ENCODE measurements at regions not wholly inside any gene's neighbourhood (a gene's known extent, or its start where the extent isn't known, plus 50 kb on each side); places are given as distances from the start of the nearest gene placed in this dataset.

DNA sequence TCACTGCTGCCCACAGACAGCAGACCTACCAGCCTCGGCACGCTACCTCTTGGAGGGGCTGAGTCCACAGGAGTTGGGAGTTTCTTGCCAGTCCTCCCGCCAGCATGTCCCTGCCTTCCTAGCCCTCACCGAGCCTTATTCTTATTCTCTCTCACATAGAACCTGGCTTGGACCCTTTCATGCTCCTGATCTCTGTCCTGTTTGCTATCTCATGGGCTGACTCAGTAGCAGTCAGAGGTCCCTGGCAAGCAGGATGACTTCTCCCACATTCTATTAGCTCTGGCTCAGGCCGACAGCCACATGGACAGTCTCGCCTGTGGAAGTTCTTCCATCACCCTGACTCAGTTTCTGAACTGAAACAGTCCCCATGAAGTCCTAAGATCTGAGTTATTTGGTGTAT, 79.5 kb upstream of the ADRA1D start:
- TF ChIP-seq, protein P1, sequence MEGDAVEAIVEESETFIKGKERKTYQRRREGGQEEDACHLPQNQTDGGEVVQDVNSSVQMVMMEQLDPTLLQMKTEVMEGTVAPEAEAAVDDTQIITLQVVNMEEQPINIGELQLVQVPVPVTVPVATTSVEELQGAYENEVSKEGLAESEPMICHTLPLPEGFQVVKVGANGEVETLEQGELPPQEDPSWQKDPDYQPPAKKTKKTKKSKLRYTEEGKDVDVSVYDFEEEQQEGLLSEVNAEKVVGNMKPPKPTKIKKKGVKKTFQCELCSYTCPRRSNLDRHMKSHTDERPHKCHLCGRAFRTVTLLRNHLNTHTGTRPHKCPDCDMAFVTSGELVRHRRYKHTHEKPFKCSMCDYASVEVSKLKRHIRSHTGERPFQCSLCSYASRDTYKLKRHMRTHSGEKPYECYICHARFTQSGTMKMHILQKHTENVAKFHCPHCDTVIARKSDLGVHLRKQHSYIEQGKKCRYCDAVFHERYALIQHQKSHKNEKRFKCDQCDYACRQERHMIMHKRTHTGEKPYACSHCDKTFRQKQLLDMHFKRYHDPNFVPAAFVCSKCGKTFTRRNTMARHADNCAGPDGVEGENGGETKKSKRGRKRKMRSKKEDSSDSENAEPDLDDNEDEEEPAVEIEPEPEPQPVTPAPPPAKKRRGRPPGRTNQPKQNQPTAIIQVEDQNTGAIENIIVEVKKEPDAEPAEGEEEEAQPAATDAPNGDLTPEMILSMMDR (IDR thresholded peaks at IDR 0.05; ENCODE audit: insufficient read depth, low read length, poor library complexity, severe bottlenecking), result no peak
- Histone ChIP-seq H3K36me3 (ENCODE audit: control insufficient read depth, insufficient read depth, low read length) (no peaks in the 10 kb centered on the region), H3K27me3 (ENCODE audit: control insufficient read depth, insufficient read depth, low read length) (no peaks in the 10 kb centered on the region), H3K4me3 (ENCODE audit: low read depth, low read length) (no peak overlapping the region)
- no peak for DNase-seq (ENCODE audit: low read depth)

DNA sequence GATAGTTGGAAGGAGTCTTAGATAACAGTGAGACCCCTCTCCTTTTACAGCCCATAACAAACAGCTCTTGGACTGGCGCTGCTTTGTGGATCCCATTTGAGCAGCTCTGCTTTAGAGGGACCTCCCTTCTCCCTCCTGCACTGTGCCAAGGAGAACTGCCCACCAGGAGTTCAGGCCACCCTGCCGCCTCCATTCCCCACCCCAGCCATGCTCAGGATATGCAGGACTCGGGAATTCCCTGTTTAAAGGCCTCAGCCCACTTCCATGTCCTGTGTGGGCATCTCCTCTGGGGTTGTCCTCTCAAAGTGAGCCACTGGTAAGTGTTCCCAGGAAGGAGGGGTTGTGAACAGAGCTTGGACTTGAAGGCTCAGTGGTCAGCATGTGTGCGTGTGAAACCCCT, 78.9 kb upstream of the ADRA1D start:
- no peak for DNase-seq (ENCODE audit: low read depth)
- Histone ChIP-seq H3K36me3 (ENCODE audit: control insufficient read depth, insufficient read depth, low read length) (no peaks in the 10 kb centered on the region), H3K27me3 (ENCODE audit: control insufficient read depth, insufficient read depth, low read length) (no peaks in the 10 kb centered on the region), H3K4me3 (ENCODE audit: low read depth, low read length) (no peak overlapping the region)
- TF ChIP-seq, protein P1 (IDR thresholded peaks at IDR 0.05; ENCODE audit: insufficient read depth, low read length, poor library complexity, severe bottlenecking), result no peak

DNA sequence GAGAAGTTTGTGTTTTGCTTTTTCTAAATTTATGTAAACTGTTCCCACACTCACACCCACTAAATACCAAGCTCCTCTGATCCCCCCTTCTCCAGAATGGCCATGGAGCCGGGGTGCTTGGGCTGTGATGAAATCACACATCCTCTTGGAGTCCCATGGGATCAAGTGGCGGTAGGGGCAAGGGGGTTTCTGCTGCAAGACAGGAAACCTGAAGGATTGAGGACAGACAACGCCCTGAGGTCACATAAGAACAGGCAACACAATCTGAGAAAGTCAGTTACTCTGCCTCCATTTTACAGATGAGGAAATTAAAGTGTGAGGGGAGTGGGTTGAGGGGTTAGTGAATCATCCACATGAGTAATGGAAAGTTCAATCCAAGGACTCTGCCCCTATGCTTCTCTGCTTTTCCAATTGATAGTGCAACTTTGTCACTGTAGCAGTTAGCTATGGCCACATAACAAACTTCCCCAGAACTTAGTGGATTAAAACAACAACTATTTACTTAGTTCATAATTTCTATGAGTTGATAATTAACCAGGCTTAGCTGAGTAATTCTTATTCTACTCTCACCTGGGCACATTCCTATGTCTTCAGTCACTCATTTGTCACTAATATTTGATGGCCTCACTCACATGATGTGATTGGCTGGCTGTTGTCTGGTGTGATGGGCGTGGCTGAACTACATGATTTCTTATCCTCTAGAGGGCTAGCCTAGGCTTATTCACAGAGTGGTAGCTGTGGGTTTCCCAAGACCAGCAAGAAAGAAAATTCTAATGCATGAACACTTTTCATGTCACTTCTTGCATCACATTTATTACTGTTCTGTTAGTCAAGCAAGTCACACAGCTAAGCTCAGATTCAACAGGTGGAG, 77.3 kb upstream of the ADRA1D start:
- Histone ChIP-seq H3K27me3 (ENCODE audit: control insufficient read depth, insufficient read depth, low read length) (no peaks in the 10 kb centered on the region), H3K36me3 (ENCODE audit: control insufficient read depth, insufficient read depth, low read length) (no peaks in the 10 kb centered on the region), H3K4me3 (ENCODE audit: low read depth, low read length) (no peak overlapping the region)
- DNase-seq (ENCODE audit: low read depth), result no peak
- TF ChIP-seq, protein P1 (IDR thresholded peaks at IDR 0.05; ENCODE audit: insufficient read depth, low read length, poor library complexity, severe bottlenecking), result no peak

DNA sequence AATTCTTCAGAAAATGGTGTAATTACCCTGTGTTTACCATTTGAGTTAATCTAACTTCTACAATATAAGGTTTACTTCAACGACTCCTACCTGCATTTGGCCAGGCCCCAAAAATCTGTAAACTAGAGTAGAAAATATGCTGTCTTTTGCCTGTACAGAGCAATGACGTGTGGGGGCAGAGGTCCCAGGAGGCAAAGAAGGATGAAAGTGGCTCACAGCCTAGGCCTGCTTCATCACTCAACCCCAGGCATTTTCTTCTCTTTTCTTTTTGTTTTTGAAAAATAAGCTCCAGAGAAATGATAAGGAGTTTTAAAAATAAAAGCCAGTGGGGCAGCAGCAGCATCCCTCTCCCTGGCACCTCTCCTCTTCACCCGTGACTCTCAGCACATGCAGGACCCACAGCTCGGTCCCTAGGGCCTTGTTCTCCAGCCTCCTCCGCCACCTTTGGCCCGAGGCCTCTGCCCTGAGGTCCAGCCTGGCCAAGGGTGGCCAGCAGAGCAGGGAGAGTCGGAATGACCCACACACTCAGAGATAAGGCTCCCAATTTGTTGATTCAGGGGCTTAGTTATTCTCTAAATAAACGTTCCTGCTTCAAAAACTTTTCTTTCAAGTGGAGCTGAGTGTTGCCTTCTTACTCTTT, 76.6 kb upstream of the ADRA1D start:
- no peak for DNase-seq (ENCODE audit: low read depth)
- Histone ChIP-seq H3K27me3 (ENCODE audit: control insufficient read depth, insufficient read depth, low read length) (no peaks in the 10 kb centered on the region), H3K4me3 (ENCODE audit: low read depth, low read length) (no peak overlapping the region), H3K36me3 (ENCODE audit: control insufficient read depth, insufficient read depth, low read length) (no peaks in the 10 kb centered on the region)
- TF ChIP-seq, protein P1 (IDR thresholded peaks at IDR 0.05; ENCODE audit: insufficient read depth, low read length, poor library complexity, severe bottlenecking), result no peak

DNA sequence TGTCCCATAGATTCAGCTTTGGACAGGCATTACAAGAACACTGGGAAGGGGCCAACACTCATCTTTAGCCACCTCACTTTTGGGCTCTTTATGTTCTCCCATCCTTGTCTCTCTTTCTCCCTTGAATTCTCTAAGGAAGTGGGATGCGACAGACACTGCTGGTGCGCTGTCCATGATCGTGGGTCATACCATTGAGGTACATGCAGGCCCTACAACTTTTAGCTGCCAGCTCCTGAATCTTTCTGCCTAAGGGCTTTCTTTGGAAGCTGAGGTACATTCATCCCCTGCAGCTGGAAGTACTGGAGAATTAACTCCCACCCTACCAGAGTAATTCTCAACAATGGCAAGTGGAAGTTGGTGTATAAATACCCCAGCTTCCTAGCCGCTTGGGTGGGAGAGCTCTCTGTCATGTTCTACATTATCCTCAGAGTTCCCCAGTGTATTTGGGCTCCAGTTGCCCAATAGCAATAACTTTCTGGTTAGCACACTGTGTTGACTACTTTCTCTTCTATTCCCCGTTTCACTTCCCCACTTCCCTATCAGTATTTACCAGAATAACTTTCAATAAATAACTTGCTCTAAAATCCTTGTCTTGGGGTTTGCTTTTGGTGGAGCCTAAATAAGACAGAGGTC, 75.6 kb upstream of the ADRA1D start:
- Histone ChIP-seq H3K27me3 (ENCODE audit: control insufficient read depth, insufficient read depth, low read length) (no peaks in the 10 kb centered on the region), H3K4me3 (ENCODE audit: low read depth, low read length) (no peak overlapping the region), H3K36me3 (ENCODE audit: control insufficient read depth, insufficient read depth, low read length) (no peaks in the 10 kb centered on the region)
- TF ChIP-seq, protein P1 (IDR thresholded peaks at IDR 0.05; ENCODE audit: insufficient read depth, low read length, poor library complexity, severe bottlenecking), result no peak
- no peak for DNase-seq (ENCODE audit: low read depth)
